Breast epithelium (tissue), 3 donors: ENCODE measurements at regions not wholly inside any gene's neighbourhood (a gene's known extent, or its start where the extent isn't known, plus 50 kb on each side); places are given as distances from the start of the nearest gene placed in this dataset.

ENCODE experiments used
- CTCF ChIP-seq, 3 donors: fragments of 450-650 bp; IDR thresholded peaks; one replicate each; pipeline ENCODE4 v1.5.1; 2016 to 2017; ENCODE audit warnings: antibody characterized with exemption in 3 of 3, mild to moderate bottlenecking in 3 of 3, moderate library complexity in 3 of 3
- POLR2A ChIP-seq: fragments of 450-650 bp; IDR thresholded peaks from one replicate; pipeline ENCODE4 v1.6.1; 2016; ENCODE audit warnings: antibody characterized with exemption, mild to moderate bottlenecking, moderate library complexity

GRCh38 chr12:124474709-124475108 is 92.7 kb downstream of the NCOR2 start:
- TF ChIP-seq CTCF (IDR thresholded peaks at IDR 0.05) (no peak), POLR2A (no peak)
